Chondrocyte (in vitro differentiated cells): ENCODE measurements at regions not wholly inside any gene's neighbourhood (a gene's known extent, or its start where the extent isn't known, plus 50 kb on each side); places are given as distances from the start of the nearest gene placed in this dataset.
"Not testable (repeated sequence)": the region's sequence is repeated elsewhere in the genome, so short reads cannot be mapped to it uniquely, and the experiment has no call there.

Source experiments
- DNase-seq: peaks from one replicate; pipeline ENCODE4 v3.0.0; 2021; ENCODE audit warnings: mixed read lengths, low spot score
- H3K27ac Mint-ChIP-seq: one replicate; pipeline ENCODE4 v1.8.0; 2021; ENCODE audit warnings: mild to moderate bottlenecking, moderate library complexity, mixed read lengths; ENCODE audit not compliant: unreplicated experiment
- H3K27me3 Mint-ChIP-seq: 2 replicates; pipeline ENCODE4 v1.8.0; 2021; ENCODE audit warnings: low read depth, mixed read lengths
- H3K36me3 Mint-ChIP-seq: 2 replicates; pipeline ENCODE4 v1.8.0; 2021; ENCODE audit warnings: low read depth, mixed read lengths
- H3K4me1 Mint-ChIP-seq: 2 replicates; pipeline ENCODE4 v1.8.0; 2021; ENCODE audit warnings: low read depth, mild to moderate bottlenecking, mixed read lengths
- H3K4me3 Mint-ChIP-seq: one replicate; pipeline ENCODE4 v1.8.0; 2021; ENCODE audit warnings: mild to moderate bottlenecking, moderate library complexity, mixed read lengths; ENCODE audit not compliant: unreplicated experiment
- H3K9me3 Mint-ChIP-seq: 2 replicates; pipeline ENCODE4 v1.8.0; 2021; ENCODE audit warnings: low read depth, mixed read lengths
- CTCF ChIP-seq: fragments of 200-600 bp; sonication (generic); IDR thresholded peaks from 2 replicates; pipeline ENCODE4 v1.5.0; 2021; ENCODE audit warnings: antibody characterized with exemption, mild to moderate bottlenecking, moderate library complexity

DNA sequence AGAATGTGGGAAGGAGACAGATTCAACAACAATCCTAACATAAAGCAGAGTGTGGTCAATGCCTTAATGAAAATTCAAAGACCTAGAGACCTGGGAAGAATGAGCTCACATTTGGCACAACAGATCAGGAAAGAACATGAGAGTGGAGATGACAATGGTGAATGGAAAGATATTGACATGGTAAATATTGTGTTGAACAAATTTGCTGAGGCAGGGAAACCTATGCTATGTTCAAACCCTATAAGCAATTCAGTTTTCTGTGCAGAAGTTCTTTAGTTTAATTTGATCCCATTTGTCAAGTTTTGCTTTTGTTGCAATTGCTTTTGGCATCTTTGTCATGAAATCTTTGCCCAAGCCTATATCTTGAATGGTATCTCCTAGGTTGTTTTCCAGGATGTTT is 199.4 kb upstream of the LRRTM4 start:
- no peak for DNase-seq
- Mint-ChIP-seq H3K9me3 (no peaks in the 10 kb centered on the region), H3K4me3 (no peak overlapping the region), H3K4me1 (no peaks in the 10 kb centered on the region), H3K36me3 (no peaks in the 10 kb centered on the region), H3K27ac (no peak overlapping the region), H3K27me3 (no peaks in the 10 kb centered on the region)
- TF ChIP-seq CTCF, result no peak

GRCh38 chr2:77725045-77725444 is 202.9 kb upstream of the LRRTM4 start:
- no peak for DNase-seq
- H3K36me3 Mint-ChIP-seq, result no peaks in the 10 kb centered on the region
- no peak overlapping the region for H3K4me3 Mint-ChIP-seq
- H3K27me3 Mint-ChIP-seq, result no peaks in the 10 kb centered on the region
- no peak for TF ChIP-seq CTCF
- no peak overlapping the region for H3K27ac Mint-ChIP-seq
- no peaks in the 10 kb centered on the region for H3K4me1 Mint-ChIP-seq
- H3K9me3 Mint-ChIP-seq, result no peaks in the 10 kb centered on the region

GRCh38 chr2:77734662-77735340 is 212.6 kb upstream of the LRRTM4 start:
- not testable (repeated sequence) for H3K27me3 Mint-ChIP-seq, H3K27ac Mint-ChIP-seq, H3K36me3 Mint-ChIP-seq, H3K4me3 Mint-ChIP-seq, H3K4me1 Mint-ChIP-seq, H3K9me3 Mint-ChIP-seq
- peak; percentile 93 for DNase-seq

GRCh38 chr2:77737236-77737635 is 215.1 kb upstream of the LRRTM4 start:
- Mint-ChIP-seq H3K9me3 (no peaks in the 10 kb centered on the region), H3K4me3 (no peak overlapping the region), H3K4me1 (no peaks in the 10 kb centered on the region), H3K27me3 (no peaks in the 10 kb centered on the region), H3K27ac (no peak overlapping the region), H3K36me3 (no peaks in the 10 kb centered on the region)
- TF ChIP-seq CTCF, result no peak
- no peak for DNase-seq

DNA sequence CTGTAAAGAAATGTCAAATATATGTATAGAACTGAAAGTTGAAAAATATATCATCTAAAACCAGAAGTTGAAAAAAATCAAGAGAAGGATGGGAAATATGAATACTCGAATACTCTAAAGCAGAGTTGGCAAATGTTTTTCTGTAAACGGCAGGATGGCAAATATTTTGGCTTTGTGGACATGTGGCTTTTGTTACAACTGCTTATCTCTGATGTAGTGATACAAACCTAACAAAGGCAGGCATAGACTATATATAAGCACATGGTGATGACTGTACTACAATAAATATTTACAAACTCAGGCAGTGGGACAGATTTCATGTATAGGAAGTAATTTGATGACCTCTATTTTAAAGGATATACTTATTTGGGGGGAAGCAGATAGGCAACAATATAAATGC is 224.6 kb upstream of the LRRTM4 start:
- no peak overlapping the region for H3K4me3 Mint-ChIP-seq

DNA sequence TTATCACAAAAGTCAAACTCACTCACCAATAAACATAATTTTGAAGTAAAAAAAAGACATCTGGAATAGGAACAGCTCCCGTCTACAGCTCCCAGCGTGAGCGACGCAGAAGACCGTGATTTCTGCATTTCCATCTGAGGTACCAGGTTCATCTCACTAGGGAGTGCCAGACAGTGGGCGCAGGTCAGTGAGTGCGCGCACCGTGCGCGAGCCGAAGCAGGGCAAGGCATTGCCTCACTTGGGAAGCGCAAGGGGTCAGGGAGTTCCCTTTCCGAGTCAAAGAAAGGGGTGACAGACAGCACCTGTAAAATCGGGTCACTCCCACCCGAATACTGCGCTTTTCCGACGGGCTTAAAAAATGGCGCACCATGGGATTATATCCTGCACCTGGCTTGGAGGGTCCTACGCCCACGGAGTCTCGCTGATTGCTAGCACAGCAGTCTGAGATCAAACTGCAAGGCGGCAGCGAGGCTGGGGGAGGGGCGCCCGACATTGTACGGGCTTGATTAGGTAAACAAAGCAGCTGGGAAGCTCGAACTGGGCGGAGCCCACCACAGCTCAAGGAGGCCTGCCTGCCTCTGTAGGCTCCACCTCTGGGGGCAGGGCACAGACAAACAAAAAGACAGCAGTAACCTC is 231.7 kb upstream of the LRRTM4 start:
- not testable (repeated sequence) for H3K27me3 Mint-ChIP-seq, H3K4me1 Mint-ChIP-seq, H3K36me3 Mint-ChIP-seq, DNase-seq, H3K27ac Mint-ChIP-seq
- peak overlapping the region; percentile 42 for H3K4me3 Mint-ChIP-seq
- H3K9me3 Mint-ChIP-seq, result peaks cover 12% of the 10 kb centered on the region

More for the DNA sequence above, 224.6 kb upstream of the LRRTM4 start:
- no peak for TF ChIP-seq CTCF
- peaks cover 2% of the 10 kb centered on the region for H3K9me3 Mint-ChIP-seq
- no peaks in the 10 kb centered on the region for H3K36me3 Mint-ChIP-seq
- DNase-seq, result no peak
- no peak overlapping the region for H3K27ac Mint-ChIP-seq
- H3K27me3 Mint-ChIP-seq, result no peaks in the 10 kb centered on the region
- no peaks in the 10 kb centered on the region for H3K4me1 Mint-ChIP-seq
